ENCODE measurements at regions not wholly inside any gene's neighbourhood (a gene's known extent, or its start where the extent isn't known, plus 50 kb on each side); places are given as distances from the start of the nearest gene placed in this dataset.

DNA sequence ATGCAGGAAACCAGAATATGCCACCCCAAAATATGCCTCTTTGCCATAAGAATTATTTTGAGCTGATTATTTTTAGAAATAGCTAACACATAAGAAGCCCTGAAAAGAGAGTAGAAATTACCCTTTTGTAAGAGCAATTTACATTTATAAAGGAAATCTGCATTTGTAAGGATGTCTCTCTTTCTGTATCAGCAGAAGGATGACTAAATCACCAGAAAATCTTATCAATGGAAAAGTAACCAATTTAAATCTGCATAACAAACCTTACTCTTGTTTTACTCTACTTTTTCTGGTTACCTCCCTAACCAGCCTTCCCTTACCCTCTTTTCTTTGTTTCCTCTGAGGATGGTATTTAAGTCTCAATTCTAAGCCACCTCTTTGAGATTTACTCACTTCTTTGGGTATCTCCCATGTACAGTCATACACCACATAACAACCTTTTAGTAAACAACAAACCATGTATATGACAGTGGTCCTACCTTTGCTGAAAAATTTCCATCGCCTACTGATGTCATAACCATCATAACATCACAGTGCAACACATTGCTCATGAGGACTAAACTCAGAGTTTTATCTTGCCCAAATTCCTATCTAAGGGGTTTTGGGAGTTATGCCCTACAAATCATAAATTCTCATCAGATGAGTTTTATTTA, 126.6 kb upstream of the PLPPR4 start:
- Histone ChIP-seq H3K36me3 (ENCODE audit: insufficient read depth) (no peaks in the 10 kb centered on the region), H4K20me1 (ENCODE audit: insufficient read depth) (no peaks in the 10 kb centered on the region), H3K4me2 (no peak overlapping the region), H3K4me1 (ENCODE audit: low read depth, poor library complexity, severe bottlenecking) (no peaks in the 10 kb centered on the region), H3K27me3 (ENCODE audit: insufficient read depth, low read depth) (no peaks in the 10 kb centered on the region), H2AFZ (ENCODE audit: low read depth) (no peak overlapping the region), H3K79me2 (ENCODE audit: insufficient read depth, low read depth) (no peaks in the 10 kb centered on the region), H3K27ac (no peak overlapping the region), H3K4me3 (IDR thresholded peaks at IDR 0.05; ENCODE audit: insufficient read depth, low read depth, low read length) (no peak overlapping the region), H3K9ac (no peak overlapping the region)
- TF ChIP-seq, protein P1, sequence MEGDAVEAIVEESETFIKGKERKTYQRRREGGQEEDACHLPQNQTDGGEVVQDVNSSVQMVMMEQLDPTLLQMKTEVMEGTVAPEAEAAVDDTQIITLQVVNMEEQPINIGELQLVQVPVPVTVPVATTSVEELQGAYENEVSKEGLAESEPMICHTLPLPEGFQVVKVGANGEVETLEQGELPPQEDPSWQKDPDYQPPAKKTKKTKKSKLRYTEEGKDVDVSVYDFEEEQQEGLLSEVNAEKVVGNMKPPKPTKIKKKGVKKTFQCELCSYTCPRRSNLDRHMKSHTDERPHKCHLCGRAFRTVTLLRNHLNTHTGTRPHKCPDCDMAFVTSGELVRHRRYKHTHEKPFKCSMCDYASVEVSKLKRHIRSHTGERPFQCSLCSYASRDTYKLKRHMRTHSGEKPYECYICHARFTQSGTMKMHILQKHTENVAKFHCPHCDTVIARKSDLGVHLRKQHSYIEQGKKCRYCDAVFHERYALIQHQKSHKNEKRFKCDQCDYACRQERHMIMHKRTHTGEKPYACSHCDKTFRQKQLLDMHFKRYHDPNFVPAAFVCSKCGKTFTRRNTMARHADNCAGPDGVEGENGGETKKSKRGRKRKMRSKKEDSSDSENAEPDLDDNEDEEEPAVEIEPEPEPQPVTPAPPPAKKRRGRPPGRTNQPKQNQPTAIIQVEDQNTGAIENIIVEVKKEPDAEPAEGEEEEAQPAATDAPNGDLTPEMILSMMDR (conservative IDR thresholded peaks at IDR 0.05; ENCODE audit: low read depth, low read length), result no peak

DNA sequence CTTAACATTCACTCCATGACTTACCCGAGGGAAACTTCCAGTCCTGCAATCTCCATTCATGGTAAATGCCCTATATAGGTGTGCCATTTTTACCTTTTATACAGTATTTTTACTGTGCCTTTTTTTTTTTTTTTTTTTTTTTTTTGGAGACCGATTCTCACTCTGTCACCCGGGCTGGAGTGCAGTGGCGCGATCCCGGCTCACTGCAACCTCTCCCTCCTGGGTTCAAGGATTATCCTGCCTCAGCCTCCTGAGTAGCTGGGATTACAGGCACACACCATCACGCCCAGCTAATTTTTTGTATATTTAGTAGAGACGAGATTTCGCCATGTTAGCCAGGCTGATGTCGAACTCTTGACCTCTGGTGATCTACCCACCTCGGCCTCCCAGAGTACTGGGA, 124.4 kb upstream of the PLPPR4 start:
- no peak overlapping the region for H2AFZ ChIP-seq (ENCODE audit: low read depth)
- H3K79me2 ChIP-seq (ENCODE audit: insufficient read depth, low read depth), result no peaks in the 10 kb centered on the region
- TF ChIP-seq, protein P1 (conservative IDR thresholded peaks at IDR 0.05; ENCODE audit: low read depth, low read length), result no peak
- H3K36me3 ChIP-seq (ENCODE audit: insufficient read depth), result no peaks in the 10 kb centered on the region
- H3K27me3 ChIP-seq (ENCODE audit: insufficient read depth, low read depth), result no peaks in the 10 kb centered on the region
- H3K4me2 ChIP-seq, result no peak overlapping the region
- no peak overlapping the region for H3K4me3 ChIP-seq (IDR thresholded peaks at IDR 0.05; ENCODE audit: insufficient read depth, low read depth, low read length)
- H3K9ac ChIP-seq, result no peak overlapping the region
- H3K27ac ChIP-seq, result no peak overlapping the region
- no peaks in the 10 kb centered on the region for H4K20me1 ChIP-seq (ENCODE audit: insufficient read depth)
- H3K4me1 ChIP-seq (ENCODE audit: low read depth, poor library complexity, severe bottlenecking), result no peaks in the 10 kb centered on the region

DNA sequence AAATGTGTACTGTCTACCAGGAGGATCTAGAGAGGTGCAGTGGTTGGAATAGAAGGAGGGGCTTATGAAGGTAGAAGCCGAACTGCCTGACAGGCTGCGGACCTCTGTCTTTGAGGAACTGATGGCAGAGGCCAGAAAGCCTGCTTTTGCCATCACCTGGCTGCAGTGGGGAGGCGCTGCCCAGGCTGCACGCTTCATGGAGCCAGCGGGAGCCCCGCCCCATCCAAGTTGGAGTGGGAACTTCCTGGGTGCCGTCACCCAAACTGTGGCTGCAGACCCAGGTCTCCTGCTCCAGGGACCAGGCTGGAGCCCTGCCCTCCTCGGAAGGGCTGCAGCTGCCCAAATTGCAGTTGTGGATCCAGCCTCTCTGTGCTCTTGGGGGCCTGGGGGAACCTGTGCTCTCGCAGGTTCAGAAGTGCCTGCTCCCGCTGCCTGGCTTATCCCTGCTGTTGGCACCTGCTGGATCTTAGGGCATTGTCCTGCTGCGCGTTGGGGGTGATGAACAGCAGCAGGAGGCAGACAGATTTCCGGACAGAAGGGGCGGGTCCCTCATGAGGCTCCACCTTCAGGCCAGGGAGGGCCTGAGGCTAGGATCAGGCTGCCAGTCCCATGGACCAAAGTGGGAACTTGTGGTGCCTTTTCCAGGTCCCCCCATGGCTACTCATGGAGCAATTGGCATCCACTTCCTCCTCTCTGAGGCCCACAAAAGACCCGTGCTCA, 118.0 kb upstream of the PLPPR4 start:
- Histone ChIP-seq H4K20me1 (ENCODE audit: insufficient read depth) (no peaks in the 10 kb centered on the region), H3K4me1 (ENCODE audit: low read depth, poor library complexity, severe bottlenecking) (no peaks in the 10 kb centered on the region), H3K27ac (no peak overlapping the region), H3K79me2 (ENCODE audit: insufficient read depth, low read depth) (no peaks in the 10 kb centered on the region), H3K9ac (no peak overlapping the region), H3K27me3 (ENCODE audit: insufficient read depth, low read depth) (no peaks in the 10 kb centered on the region), H3K4me3 (IDR thresholded peaks at IDR 0.05; ENCODE audit: insufficient read depth, low read depth, low read length) (no peak overlapping the region), H3K36me3 (ENCODE audit: insufficient read depth) (no peaks in the 10 kb centered on the region), H2AFZ (ENCODE audit: low read depth) (no peak overlapping the region), H3K4me2 (no peak overlapping the region)
- TF ChIP-seq, protein P1 (conservative IDR thresholded peaks at IDR 0.05; ENCODE audit: low read depth, low read length), result no peak

DNA sequence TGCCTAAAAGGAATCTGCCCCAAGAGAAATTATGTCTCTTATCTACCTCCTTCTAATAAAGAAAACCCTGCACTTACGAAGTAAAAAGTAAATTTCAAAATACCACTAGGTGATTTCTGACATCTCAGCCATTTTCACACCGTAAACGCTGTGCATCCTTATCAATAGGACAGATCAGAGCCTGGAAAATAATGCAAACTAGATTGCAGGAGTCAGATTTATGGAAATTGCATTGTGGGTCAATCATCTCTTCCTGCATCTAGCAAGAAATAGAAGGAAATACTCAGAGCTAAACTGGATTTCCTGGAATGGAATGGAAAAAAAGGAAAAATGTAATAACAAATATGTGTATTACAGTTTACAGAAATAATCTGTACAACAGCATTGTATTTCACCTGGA, 114.3 kb upstream of the PLPPR4 start:
- Histone ChIP-seq H3K9ac (no peak overlapping the region), H3K4me2 (no peak overlapping the region), H3K4me3 (IDR thresholded peaks at IDR 0.05; ENCODE audit: insufficient read depth, low read depth, low read length) (no peak overlapping the region), H3K27ac (no peak overlapping the region), H3K36me3 (ENCODE audit: insufficient read depth) (no peaks in the 10 kb centered on the region), H4K20me1 (ENCODE audit: insufficient read depth) (no peaks in the 10 kb centered on the region), H3K79me2 (ENCODE audit: insufficient read depth, low read depth) (no peaks in the 10 kb centered on the region), H2AFZ (ENCODE audit: low read depth) (no peak overlapping the region), H3K27me3 (ENCODE audit: insufficient read depth, low read depth) (no peaks in the 10 kb centered on the region), H3K4me1 (ENCODE audit: low read depth, poor library complexity, severe bottlenecking) (no peaks in the 10 kb centered on the region)
- TF ChIP-seq, protein P1 (conservative IDR thresholded peaks at IDR 0.05; ENCODE audit: low read depth, low read length), result no peak
